ENCODE measurements at regions not wholly inside any gene's neighbourhood (a gene's known extent, or its start where the extent isn't known, plus 50 kb on each side); places are given as distances from the start of the nearest gene placed in this dataset.

- Histone ChIP-seq H3K36me3 (ENCODE audit: control insufficient read depth, low read depth, low read length) (no peaks in the 10 kb centered on the region), H3K27me3 (ENCODE audit: control insufficient read depth, insufficient read depth, low read length) (no peaks in the 10 kb centered on the region), H3K9me3 (ENCODE audit: control insufficient read depth, low read depth, low read length) (no peaks in the 10 kb centered on the region), H3K4me1 (ENCODE audit: control insufficient read depth, low read depth, low read length) (no peaks in the 10 kb centered on the region), H3K4me3 (ENCODE audit: low read length) (no peak overlapping the region), H3K27ac (ENCODE audit: low read length) (no peak overlapping the region), H3K9ac (ENCODE audit: low read length) (no peak overlapping the region)
Measured at GRCh38 chr13:62931853-62932252, 1516.2 kb upstream of the PCDH20 start.

GRCh38 chr13:62924395-62924794 is 1508.7 kb upstream of the PCDH20 start:
- Histone ChIP-seq H3K9me3 (ENCODE audit: control insufficient read depth, low read depth, low read length) (no peaks in the 10 kb centered on the region), H3K4me1 (ENCODE audit: control insufficient read depth, low read depth, low read length) (no peaks in the 10 kb centered on the region), H3K36me3 (ENCODE audit: control insufficient read depth, low read depth, low read length) (no peaks in the 10 kb centered on the region), H3K9ac (ENCODE audit: low read length) (no peak overlapping the region), H3K27me3 (ENCODE audit: control insufficient read depth, insufficient read depth, low read length) (no peaks in the 10 kb centered on the region), H3K4me3 (ENCODE audit: low read length) (no peak overlapping the region), H3K27ac (ENCODE audit: low read length) (no peak overlapping the region)

- Histone ChIP-seq H3K4me1 (ENCODE audit: control insufficient read depth, low read depth, low read length) (no peaks in the 10 kb centered on the region), H3K36me3 (ENCODE audit: control insufficient read depth, low read depth, low read length) (no peaks in the 10 kb centered on the region), H3K4me3 (ENCODE audit: low read length) (no peak overlapping the region), H3K9me3 (ENCODE audit: control insufficient read depth, low read depth, low read length) (no peaks in the 10 kb centered on the region), H3K27me3 (ENCODE audit: control insufficient read depth, insufficient read depth, low read length) (no peaks in the 10 kb centered on the region), H3K9ac (ENCODE audit: low read length) (no peak overlapping the region), H3K27ac (ENCODE audit: low read length) (no peak overlapping the region)
Measured at GRCh38 chr13:62920159-62920558, 1504.5 kb upstream of the PCDH20 start.

- no peak overlapping the region for H3K4me3 ChIP-seq (ENCODE audit: low read length)
Measured at GRCh38 chr13:62919491-62919890, 1503.8 kb upstream of the PCDH20 start.

GRCh38 chr13:62910541-62911060 is 1495.0 kb upstream of the PCDH20 start:
- Histone ChIP-seq H3K4me3 (ENCODE audit: low read length) (no peak overlapping the region), H3K4me1 (ENCODE audit: control insufficient read depth, low read depth, low read length) (no peaks in the 10 kb centered on the region), H3K27ac (ENCODE audit: low read length) (no peak overlapping the region), H3K9me3 (ENCODE audit: control insufficient read depth, low read depth, low read length) (no peaks in the 10 kb centered on the region), H3K36me3 (ENCODE audit: control insufficient read depth, low read depth, low read length) (no peaks in the 10 kb centered on the region), H3K27me3 (ENCODE audit: control insufficient read depth, insufficient read depth, low read length) (no peaks in the 10 kb centered on the region), H3K9ac (ENCODE audit: low read length) (no peak overlapping the region)

More at GRCh38 chr13:62919491-62919890, 1503.8 kb upstream of the PCDH20 start:
- no peak overlapping the region for H3K27ac ChIP-seq (ENCODE audit: low read length)
- H3K4me1 ChIP-seq (ENCODE audit: control insufficient read depth, low read depth, low read length) = no peaks in the 10 kb centered on the region
- H3K9ac ChIP-seq (ENCODE audit: low read length) = no peak overlapping the region
- H3K36me3 ChIP-seq (ENCODE audit: control insufficient read depth, low read depth, low read length) = no peaks in the 10 kb centered on the region
- H3K27me3 ChIP-seq (ENCODE audit: control insufficient read depth, insufficient read depth, low read length) = no peaks in the 10 kb centered on the region
- no peaks in the 10 kb centered on the region for H3K9me3 ChIP-seq (ENCODE audit: control insufficient read depth, low read depth, low read length)

GRCh38 chr13:62908321-62908720 is 1492.7 kb upstream of the PCDH20 start:
- Histone ChIP-seq H3K36me3 (ENCODE audit: control insufficient read depth, low read depth, low read length) (no peaks in the 10 kb centered on the region), H3K9ac (ENCODE audit: low read length) (no peak overlapping the region), H3K27me3 (ENCODE audit: control insufficient read depth, insufficient read depth, low read length) (no peaks in the 10 kb centered on the region), H3K27ac (ENCODE audit: low read length) (no peak overlapping the region), H3K4me1 (ENCODE audit: control insufficient read depth, low read depth, low read length) (no peaks in the 10 kb centered on the region), H3K9me3 (ENCODE audit: control insufficient read depth, low read depth, low read length) (no peaks in the 10 kb centered on the region), H3K4me3 (ENCODE audit: low read length) (no peak overlapping the region)

GRCh38 chr13:62906896-62907295 is 1491.2 kb upstream of the PCDH20 start:
- no peaks in the 10 kb centered on the region for H3K9me3 ChIP-seq (ENCODE audit: control insufficient read depth, low read depth, low read length)

GRCh38 chr13:62906469-62906868 is 1490.8 kb upstream of the PCDH20 start:
- no peaks in the 10 kb centered on the region for H3K36me3 ChIP-seq (ENCODE audit: control insufficient read depth, low read depth, low read length)
- H3K9me3 ChIP-seq (ENCODE audit: control insufficient read depth, low read depth, low read length) = no peaks in the 10 kb centered on the region
- H3K4me1 ChIP-seq (ENCODE audit: control insufficient read depth, low read depth, low read length) = no peaks in the 10 kb centered on the region
- no peaks in the 10 kb centered on the region for H3K27me3 ChIP-seq (ENCODE audit: control insufficient read depth, insufficient read depth, low read length)
- no peak overlapping the region for H3K4me3 ChIP-seq (ENCODE audit: low read length)
- no peak overlapping the region for H3K27ac ChIP-seq (ENCODE audit: low read length)
- no peak overlapping the region for H3K9ac ChIP-seq (ENCODE audit: low read length)

More at GRCh38 chr13:62906896-62907295, 1491.2 kb upstream of the PCDH20 start:
- Histone ChIP-seq H3K27me3 (ENCODE audit: control insufficient read depth, insufficient read depth, low read length) (no peaks in the 10 kb centered on the region), H3K4me3 (ENCODE audit: low read length) (no peak overlapping the region), H3K27ac (ENCODE audit: low read length) (no peak overlapping the region), H3K9ac (ENCODE audit: low read length) (no peak overlapping the region), H3K36me3 (ENCODE audit: control insufficient read depth, low read depth, low read length) (no peaks in the 10 kb centered on the region), H3K4me1 (ENCODE audit: control insufficient read depth, low read depth, low read length) (no peaks in the 10 kb centered on the region)

- Histone ChIP-seq H3K4me1 (ENCODE audit: control insufficient read depth, low read depth, low read length) (no peaks in the 10 kb centered on the region), H3K36me3 (ENCODE audit: control insufficient read depth, low read depth, low read length) (no peaks in the 10 kb centered on the region), H3K9me3 (ENCODE audit: control insufficient read depth, low read depth, low read length) (no peaks in the 10 kb centered on the region), H3K9ac (ENCODE audit: low read length) (no peak overlapping the region), H3K27me3 (ENCODE audit: control insufficient read depth, insufficient read depth, low read length) (no peaks in the 10 kb centered on the region), H3K4me3 (ENCODE audit: low read length) (no peak overlapping the region), H3K27ac (ENCODE audit: low read length) (no peak overlapping the region)
Measured at GRCh38 chr13:62887046-62887445, 1471.4 kb upstream of the PCDH20 start.

GRCh38 chr13:62879071-62879470 is 1463.4 kb upstream of the PCDH20 start:
- H3K9me3 ChIP-seq (ENCODE audit: control insufficient read depth, low read depth, low read length) = peaks cover 2% of the 10 kb centered on the region
- H3K4me3 ChIP-seq (ENCODE audit: low read length) = no peak overlapping the region
- H3K27me3 ChIP-seq (ENCODE audit: control insufficient read depth, insufficient read depth, low read length) = no peaks in the 10 kb centered on the region
- H3K4me1 ChIP-seq (ENCODE audit: control insufficient read depth, low read depth, low read length) = no peaks in the 10 kb centered on the region
- no peak overlapping the region for H3K27ac ChIP-seq (ENCODE audit: low read length)
- no peaks in the 10 kb centered on the region for H3K36me3 ChIP-seq (ENCODE audit: control insufficient read depth, low read depth, low read length)
- H3K9ac ChIP-seq (ENCODE audit: low read length) = no peak overlapping the region

GRCh38 chr13:62875118-62875640 is 1459.5 kb upstream of the PCDH20 start:
- H3K9me3 ChIP-seq (ENCODE audit: control insufficient read depth, low read depth, low read length) = peaks cover 2% of the 10 kb centered on the region
- no peak overlapping the region for H3K27ac ChIP-seq (ENCODE audit: low read length)
- H3K27me3 ChIP-seq (ENCODE audit: control insufficient read depth, insufficient read depth, low read length) = no peaks in the 10 kb centered on the region
- H3K9ac ChIP-seq (ENCODE audit: low read length) = no peak overlapping the region
- H3K4me3 ChIP-seq (ENCODE audit: low read length) = no peak overlapping the region
- H3K36me3 ChIP-seq (ENCODE audit: control insufficient read depth, low read depth, low read length) = no peaks in the 10 kb centered on the region
- no peaks in the 10 kb centered on the region for H3K4me1 ChIP-seq (ENCODE audit: control insufficient read depth, low read depth, low read length)

GRCh38 chr13:62850331-62850730 is 1434.7 kb upstream of the PCDH20 start:
- Histone ChIP-seq H3K9me3 (ENCODE audit: control insufficient read depth, low read depth, low read length) (no peaks in the 10 kb centered on the region), H3K4me3 (ENCODE audit: low read length) (no peak overlapping the region), H3K27me3 (ENCODE audit: control insufficient read depth, insufficient read depth, low read length) (no peaks in the 10 kb centered on the region), H3K9ac (ENCODE audit: low read length) (no peak overlapping the region), H3K36me3 (ENCODE audit: control insufficient read depth, low read depth, low read length) (no peaks in the 10 kb centered on the region), H3K4me1 (ENCODE audit: control insufficient read depth, low read depth, low read length) (no peaks in the 10 kb centered on the region), H3K27ac (ENCODE audit: low read length) (no peak overlapping the region)
